Calu3 (cell line): ENCODE measurements at regions not wholly inside any gene's neighbourhood (a gene's known extent, or its start where the extent isn't known, plus 50 kb on each side); places are given as distances from the start of the nearest gene placed in this dataset.
"Not testable (repeated sequence)": the region's sequence is repeated elsewhere in the genome, so short reads cannot be mapped to it uniquely, and the experiment has no call there.

ENCODE experiments used
- BruUV-seq: library from RNA; stranded (reverse); fragments of 400-500 nt; replicated peaks from 2 replicates; lab custom pipeline; 2021; lab: Mats Ljungman, UMichigan
- CTCF ChIA-PET: fragments of 300-600 bp; sonication (Branson Sonifier 250); formaldehyde crosslinking; loops from one replicate; lab custom pipeline; 2022; ENCODE audit warnings: antibody characterized with exemption; lab: Charles Lee
- DNase-seq: peaks from one replicate; pipeline ENCODE4 v3.0.0; 2022
- H3K27ac Mint-ChIP-seq: one replicate; pipeline ENCODE4 v1.8.0; 2022; ENCODE audit warnings: mixed read lengths; ENCODE audit not compliant: unreplicated experiment
- H3K27me3 Mint-ChIP-seq: one replicate; pipeline ENCODE4 v1.8.0; 2022; ENCODE audit warnings: mixed read lengths; ENCODE audit not compliant: unreplicated experiment
- H3K36me3 Mint-ChIP-seq: one replicate; pipeline ENCODE4 v1.8.0; 2022; ENCODE audit warnings: mild to moderate bottlenecking, moderate library complexity, mixed read lengths; ENCODE audit not compliant: insufficient read depth, unreplicated experiment
- H3K4me1 Mint-ChIP-seq: one replicate; pipeline ENCODE4 v1.8.0; 2022; ENCODE audit warnings: mild to moderate bottlenecking, low read depth, mixed read lengths; ENCODE audit not compliant: unreplicated experiment
- H3K4me3 Mint-ChIP-seq: one replicate; pipeline ENCODE4 v1.8.0; 2022; ENCODE audit warnings: mild to moderate bottlenecking, low read depth, moderate library complexity, mixed read lengths; ENCODE audit not compliant: unreplicated experiment
- H3K9me3 Mint-ChIP-seq: one replicate; pipeline ENCODE4 v1.8.0; 2022; ENCODE audit warnings: low read depth, mixed read lengths; ENCODE audit not compliant: unreplicated experiment
- intact Hi-C: fragments of 100-400 bp; cut with micrococcal nuclease; formaldehyde crosslinking; loops from one replicate; pipeline ENCODE4 v1.10.0; 2022; ENCODE audit not compliant: unreplicated experiment
- TF ChIP-seq, protein P1 (sequence below): fragments of 200-600 bp; IDR thresholded peaks from one replicate; pipeline ENCODE4 v1.8.0; 2022; ENCODE audit warnings: antibody characterized with exemption; ENCODE audit not compliant: unreplicated experiment

DNA sequence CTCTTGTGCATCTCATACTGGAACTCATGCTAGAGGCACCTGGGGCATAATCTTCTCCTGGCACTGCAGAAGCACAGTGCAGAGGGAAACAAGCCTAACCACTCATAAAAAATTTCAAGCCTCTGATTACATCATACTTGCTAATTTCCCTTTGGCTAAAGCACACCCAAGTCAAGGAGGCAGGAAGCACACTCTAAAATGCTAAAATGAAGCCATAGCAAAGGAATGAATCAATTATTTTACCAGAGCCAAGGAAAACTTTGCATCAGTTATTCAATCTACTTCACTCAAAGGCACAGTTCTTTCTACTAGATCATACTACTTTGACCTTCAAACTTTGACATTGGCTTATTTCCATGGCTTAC, 79.6 kb upstream of the SPOPL start:
- intact Hi-C loops: loop anchor here (1.0 to 5.0 kb wide), 2 partner anchors 80 to 155 kb away; no protein-coding TSS in a partner anchor
- Mint-ChIP-seq H3K9me3 (no peaks in the 10 kb centered on the region), H3K27ac (peak overlapping the region; percentile 68), H3K4me3 (peak overlapping the region; percentile 16), H3K36me3 (peaks cover 22% of the 10 kb centered on the region), H3K27me3 (no peaks in the 10 kb centered on the region), H3K4me1 (peaks cover 78% of the 10 kb centered on the region)
- TF ChIP-seq, protein P1, sequence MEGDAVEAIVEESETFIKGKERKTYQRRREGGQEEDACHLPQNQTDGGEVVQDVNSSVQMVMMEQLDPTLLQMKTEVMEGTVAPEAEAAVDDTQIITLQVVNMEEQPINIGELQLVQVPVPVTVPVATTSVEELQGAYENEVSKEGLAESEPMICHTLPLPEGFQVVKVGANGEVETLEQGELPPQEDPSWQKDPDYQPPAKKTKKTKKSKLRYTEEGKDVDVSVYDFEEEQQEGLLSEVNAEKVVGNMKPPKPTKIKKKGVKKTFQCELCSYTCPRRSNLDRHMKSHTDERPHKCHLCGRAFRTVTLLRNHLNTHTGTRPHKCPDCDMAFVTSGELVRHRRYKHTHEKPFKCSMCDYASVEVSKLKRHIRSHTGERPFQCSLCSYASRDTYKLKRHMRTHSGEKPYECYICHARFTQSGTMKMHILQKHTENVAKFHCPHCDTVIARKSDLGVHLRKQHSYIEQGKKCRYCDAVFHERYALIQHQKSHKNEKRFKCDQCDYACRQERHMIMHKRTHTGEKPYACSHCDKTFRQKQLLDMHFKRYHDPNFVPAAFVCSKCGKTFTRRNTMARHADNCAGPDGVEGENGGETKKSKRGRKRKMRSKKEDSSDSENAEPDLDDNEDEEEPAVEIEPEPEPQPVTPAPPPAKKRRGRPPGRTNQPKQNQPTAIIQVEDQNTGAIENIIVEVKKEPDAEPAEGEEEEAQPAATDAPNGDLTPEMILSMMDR: no peak
- BruUV-seq: no TSS peak
- CTCF ChIA-PET: interaction anchor here (0.8 kb wide), 1 partner anchor 14 kb away, joined by 3 read pairs; no protein-coding TSS in a partner anchor
- peak; percentile 54 for DNase-seq

DNA sequence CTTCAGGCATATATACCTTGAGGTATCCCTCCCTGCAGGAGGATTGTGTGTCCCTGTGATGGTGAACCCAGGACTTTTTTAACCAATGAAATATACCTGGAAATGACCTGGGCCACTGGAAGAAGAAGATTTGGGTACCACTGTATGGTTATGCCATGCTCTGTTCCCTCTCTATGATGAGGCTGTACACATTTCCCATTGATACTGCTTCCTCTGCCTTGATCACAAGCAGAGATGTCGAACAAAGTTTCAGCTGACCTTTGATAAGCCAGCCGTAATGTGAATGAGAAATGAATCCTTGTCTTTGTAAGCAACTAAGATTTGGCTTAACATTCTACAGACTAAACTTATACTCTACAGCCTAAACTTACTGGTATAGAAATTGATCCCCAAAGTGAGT, 78.4 kb upstream of the SPOPL start:
- Mint-ChIP-seq H3K4me1 (peaks cover 76% of the 10 kb centered on the region), H3K9me3 (no peaks in the 10 kb centered on the region), H3K27ac (peak overlapping the region; percentile 85), H3K36me3 (peaks cover 22% of the 10 kb centered on the region), H3K4me3 (no peak overlapping the region), H3K27me3 (no peaks in the 10 kb centered on the region)
- CTCF ChIA-PET: no interaction called here
- intact Hi-C loops: loop anchor here (5.0 kb wide), 1 partner anchor 156 kb away; no protein-coding TSS in a partner anchor
- BruUV-seq: no TSS peak
- no peak for DNase-seq
- TF ChIP-seq, protein P1: no peak

DNA sequence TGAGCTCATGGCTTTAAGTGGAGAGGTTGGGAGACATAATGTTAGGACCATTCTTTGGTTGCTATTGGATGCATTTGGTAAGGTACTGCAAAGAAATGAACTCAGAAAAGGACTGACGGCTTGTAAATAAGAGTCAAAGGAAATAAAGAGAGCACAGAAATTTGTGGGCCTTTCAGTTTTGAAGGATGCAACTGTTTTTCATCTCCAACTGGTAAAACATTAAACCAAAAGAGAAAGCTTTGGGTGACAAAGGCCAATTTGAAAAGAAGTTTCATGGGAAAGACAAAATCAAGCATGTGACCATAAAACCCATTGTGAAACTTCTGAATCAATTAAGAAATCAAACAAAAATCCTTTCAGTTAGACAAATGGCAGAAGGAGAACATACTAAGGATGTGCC, 77.8 kb upstream of the SPOPL start:
- CTCF ChIA-PET: no interaction called here
- no peak for DNase-seq
- Mint-ChIP-seq H3K9me3 (no peaks in the 10 kb centered on the region), H3K4me3 (no peak overlapping the region), H3K4me1 (peaks cover 76% of the 10 kb centered on the region), H3K27me3 (no peaks in the 10 kb centered on the region), H3K36me3 (peaks cover 22% of the 10 kb centered on the region), H3K27ac (peak overlapping the region; percentile 85)
- intact Hi-C loops: loop anchor here (5.0 kb wide), 1 partner anchor 156 kb away; no protein-coding TSS in a partner anchor
- TF ChIP-seq, protein P1: no peak
- no TSS peak for BruUV-seq

DNA sequence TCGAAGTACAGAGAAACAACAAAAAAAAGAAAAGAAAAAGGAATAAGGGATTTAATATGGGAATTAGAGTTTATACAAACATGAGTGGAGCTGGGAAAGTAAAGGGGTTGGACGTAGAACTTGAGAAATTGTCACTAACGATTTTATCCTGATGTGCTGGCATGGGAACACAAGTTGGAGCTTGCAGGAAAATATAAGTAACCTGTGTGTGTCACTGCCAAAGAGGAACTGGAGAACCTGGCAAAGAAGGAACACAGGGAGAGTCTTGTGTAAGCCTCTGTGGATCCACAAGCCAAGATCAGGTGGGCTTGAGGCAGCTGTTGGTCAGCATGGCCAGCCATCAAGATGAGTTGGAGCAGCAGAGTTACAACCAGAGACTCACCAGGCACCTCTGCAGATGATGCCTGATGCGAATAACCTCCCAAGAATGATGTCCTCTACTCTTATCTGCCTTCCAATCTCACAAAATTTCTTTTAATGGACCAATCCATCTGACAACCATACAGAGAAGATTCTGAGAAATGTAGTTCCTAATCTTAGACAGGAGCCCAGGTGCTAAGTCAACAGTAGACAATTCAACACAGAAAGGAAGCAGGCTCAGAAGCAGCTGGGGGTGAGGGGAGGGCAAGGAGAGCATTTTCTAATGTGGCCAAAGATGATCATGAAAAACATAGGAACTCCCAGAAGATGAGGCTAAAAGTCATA, 77.0 kb upstream of the SPOPL start:
- intact Hi-C loops: loop anchor here (5.0 kb wide), 1 partner anchor 157 kb away; no protein-coding TSS in a partner anchor
- DNase-seq: no peak
- H3K9me3 Mint-ChIP-seq: peaks cover 2% of the 10 kb centered on the region
- H3K27ac Mint-ChIP-seq: peak overlapping the region; percentile 85
- peaks cover 22% of the 10 kb centered on the region for H3K36me3 Mint-ChIP-seq
- H3K4me1 Mint-ChIP-seq: peaks cover 80% of the 10 kb centered on the region
- H3K4me3 Mint-ChIP-seq: no peak overlapping the region
- H3K27me3 Mint-ChIP-seq: no peaks in the 10 kb centered on the region
- CTCF ChIA-PET: no interaction called here
- no TSS peak for BruUV-seq
- TF ChIP-seq, protein P1: no peak

DNA sequence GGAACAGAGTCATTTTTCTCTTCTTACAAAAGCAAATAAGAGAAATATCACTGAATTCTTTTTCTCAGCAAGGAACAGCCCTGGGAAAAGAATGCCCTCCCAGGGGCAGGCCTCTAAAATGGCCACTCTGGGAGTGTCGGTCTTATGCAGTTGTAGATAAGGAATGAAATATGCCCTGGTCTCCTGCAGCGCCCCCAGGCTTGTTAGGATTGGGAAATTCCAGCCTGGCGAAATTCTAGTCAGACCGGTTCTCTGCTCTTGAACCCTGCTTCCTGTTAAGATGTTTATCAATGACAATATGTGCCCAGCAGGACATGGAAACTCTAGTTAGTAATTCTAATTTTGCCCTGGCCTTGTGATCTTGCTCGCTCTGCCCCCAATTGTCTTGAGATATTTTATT, 75.5 kb upstream of the SPOPL start:
- DNase-seq: peak; percentile 76
- Mint-ChIP-seq H3K27ac (peak overlapping the region; percentile 85), H3K36me3 (peaks cover 22% of the 10 kb centered on the region), H3K4me3 (peak overlapping the region; percentile 29), H3K4me1 (peaks cover 66% of the 10 kb centered on the region)
- H3K9me3 Mint-ChIP-seq, H3K27me3 Mint-ChIP-seq, BruUV-seq, CTCF ChIA-PET: not testable (repeated sequence)
- intact Hi-C loops: loop anchor here (1.0 kb wide), 1 partner anchor 75 kb away; the partner anchor contains the start of gene SPOPL
